NCI-H1694 treated with DMSO at 0.1 percent for 48 hours (cell line): ENCODE measurements at regions not wholly inside any gene's neighbourhood (a gene's known extent, or its start where the extent isn't known, plus 50 kb on each side); places are given as distances from the start of the nearest gene placed in this dataset.

ENCODE experiments used
- DNase-seq: peaks from one replicate; lab custom pipeline; 2025; lab: John Stamatoyannopoulos, UW

DNA sequence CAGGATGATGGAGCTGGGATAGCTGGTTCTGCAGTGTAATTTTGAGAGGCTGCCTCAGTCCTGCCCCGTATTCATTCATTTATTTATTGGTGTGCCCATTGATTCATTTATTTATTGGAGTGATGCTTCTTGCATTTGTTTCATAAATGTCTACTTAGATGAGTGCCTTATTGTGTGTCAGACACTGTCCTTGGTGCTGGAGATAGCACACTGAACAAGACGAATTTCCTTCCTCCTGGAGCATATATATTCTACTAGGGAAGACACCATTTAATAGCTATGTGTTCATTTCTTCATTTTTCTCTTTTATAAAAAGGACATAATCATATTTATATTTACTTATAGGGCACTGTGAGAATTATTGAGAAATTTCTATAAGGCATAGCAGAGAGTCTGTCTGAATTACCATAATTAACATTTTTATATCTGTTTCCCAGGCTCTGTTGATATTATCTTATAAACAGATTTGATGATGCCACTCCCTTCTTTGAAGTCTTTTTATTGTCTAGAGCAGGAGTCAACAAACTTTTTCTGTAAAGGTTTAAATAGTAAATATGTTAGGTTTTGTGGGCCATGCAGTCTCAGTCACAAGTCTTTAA, 433.9 kb upstream of the ZNF608 start:
- no peak for DNase-seq

DNA sequence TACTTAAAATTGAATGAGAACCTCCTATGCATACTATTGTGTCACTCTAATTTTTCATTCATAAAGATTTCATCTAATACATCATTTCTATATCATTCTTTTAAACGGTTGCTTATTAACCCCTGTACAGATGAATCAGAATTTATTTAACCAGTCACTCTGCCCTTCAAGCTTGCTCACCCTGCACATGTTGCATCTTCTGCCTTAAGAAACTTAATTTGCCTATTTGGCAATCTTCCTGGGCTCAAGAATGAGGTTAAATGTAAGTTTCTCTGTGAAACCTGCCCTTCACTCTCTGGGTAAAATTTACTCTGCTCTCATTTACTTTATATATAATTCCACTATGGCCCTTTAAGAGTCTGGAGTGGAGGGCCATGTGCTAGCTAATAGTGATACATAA, 434.7 kb upstream of the ZNF608 start:
- no peak for DNase-seq

DNA sequence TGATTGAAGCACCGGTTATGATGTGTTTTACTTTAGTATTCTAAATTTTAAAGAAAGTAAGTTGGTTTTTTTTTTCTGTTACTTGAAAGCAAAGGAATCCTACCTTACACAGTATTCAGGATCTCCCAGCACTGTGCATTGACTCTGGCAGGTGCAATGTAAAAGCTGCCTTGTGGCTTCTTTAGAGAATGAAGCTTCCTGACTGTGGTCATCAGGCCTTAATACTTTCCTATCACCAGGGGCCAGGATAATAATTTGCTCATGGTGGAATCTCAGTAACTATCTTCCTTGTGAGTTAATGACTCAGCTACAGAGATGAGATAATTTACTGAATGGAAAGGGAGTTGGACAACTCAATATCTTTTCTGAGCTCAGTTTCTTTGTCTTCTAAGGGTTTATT, 435.5 kb upstream of the ZNF608 start:
- DNase-seq = no peak

DNA sequence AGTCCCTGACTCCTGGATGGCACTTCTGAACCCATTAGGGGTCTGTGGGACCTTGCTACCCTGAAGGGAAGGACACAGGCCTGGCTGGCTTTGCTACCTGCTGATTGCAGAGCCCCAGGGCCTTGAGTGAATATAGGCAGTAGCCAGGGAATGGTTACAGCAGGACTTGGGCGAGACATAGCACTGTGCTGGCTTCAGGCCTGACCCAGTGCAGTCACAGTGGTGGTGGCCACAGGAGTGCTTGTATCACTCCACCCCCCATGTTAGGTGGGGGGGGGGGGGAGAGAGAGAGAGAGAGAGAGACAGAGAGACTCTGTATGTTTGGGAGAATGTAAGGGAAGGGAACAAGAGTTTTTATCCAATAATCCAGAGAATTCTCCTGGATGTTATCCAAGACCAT, 439.3 kb upstream of the ZNF608 start:
- DNase-seq = no peak

- no peak for DNase-seq
These were observed 440.5 kb upstream of the ZNF608 start for GRCh38 chr5:125186911-125187375.

DNA sequence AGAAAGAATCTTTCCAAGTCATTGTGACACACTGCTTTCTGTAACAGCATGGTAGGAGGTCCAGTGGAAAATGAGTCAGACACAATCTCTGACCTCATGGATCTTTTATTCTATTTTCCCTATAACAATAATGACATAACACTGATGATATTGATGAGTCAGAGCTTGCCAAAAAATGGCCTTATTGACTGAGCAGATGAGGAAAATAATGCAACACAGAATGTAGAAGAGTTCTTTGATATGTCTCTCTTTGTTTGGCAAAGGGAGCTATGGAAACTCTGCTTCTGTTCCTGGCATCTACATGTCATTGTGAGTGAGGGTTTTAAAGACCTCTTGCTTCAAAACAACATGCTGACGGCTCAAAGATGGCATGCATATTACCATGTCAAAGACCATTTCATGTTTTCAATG, 443.1 kb upstream of the ZNF608 start:
- DNase-seq = no peak

DNA sequence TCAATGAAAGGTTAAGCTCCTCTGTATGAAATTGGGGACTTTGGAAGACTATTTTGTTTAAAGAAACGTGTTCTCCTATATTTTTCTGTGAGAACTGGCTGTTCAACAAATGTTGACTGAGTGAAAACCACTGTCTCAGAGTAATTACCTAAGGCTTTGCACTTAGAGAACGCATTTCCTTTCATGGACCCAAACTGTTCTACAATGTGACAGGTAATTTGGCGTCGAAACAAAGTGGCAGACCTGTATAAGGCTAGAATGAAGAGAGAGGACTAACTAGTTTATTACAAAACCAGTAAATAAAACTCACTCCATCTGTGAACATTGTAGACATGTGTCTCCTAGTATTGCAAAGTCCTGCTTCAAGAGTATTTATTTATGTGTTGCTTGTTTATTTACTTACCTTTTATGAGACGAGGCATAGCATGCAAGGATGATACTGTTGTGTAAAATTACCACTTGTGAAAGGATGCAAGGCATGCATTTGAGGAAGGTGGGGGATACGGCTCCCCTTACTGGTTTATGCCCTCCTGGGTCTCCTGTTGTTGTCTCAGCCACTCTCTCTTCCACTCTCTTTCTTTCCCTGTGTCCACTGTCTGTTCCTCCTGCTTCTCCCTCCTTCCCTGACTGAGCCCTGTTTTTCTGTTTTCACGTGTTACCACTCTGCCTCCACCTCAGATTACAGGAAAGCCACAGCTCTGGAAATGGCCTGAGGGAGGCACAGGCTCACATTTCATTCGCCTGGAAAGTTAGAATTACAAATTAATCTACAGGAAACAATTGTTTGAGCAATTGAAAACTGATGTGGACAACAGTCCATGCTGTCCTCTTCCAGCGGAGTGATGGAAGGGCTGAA, 444.0 kb upstream of the ZNF608 start:
- no peak for DNase-seq

GRCh38 chr5:125194883-125195282, 448.4 kb upstream of the ZNF608 start:
- DNase-seq = no peak

DNA sequence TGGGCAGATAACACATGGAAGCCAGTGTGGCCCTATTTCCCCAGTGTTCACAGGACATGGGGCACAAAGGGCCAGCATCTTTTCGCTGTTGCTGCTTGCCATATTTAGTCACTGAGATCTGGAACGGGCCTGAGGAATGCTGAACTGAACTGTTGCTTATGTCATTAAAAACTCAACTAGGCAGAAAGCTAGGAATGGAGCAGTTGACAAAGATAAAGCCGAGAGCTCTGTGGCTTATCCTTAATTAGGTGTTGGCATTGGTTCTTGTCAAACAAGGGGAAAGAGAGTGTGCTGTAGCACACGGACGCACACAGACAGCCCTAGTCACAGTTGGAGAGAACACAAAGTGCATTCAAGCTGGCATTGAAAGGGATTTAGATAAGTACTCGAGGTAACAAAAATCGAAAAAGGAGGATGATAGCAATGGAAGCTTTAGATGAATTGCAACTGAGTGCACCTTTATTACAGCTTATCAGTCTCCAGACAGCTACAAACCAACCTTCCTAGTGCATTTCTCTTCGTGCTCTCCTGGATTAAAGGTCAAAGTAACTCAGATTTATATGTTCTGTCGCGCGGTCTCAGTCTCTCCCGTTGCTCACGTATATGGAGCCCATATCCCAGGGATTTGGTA, 450.2 kb upstream of the ZNF608 start:
- DNase-seq = peak; percentile 76

- DNase-seq = peak; percentile 65
These were observed 450.9 kb upstream of the ZNF608 start for GRCh38 chr5:125197321-125197720.

DNA sequence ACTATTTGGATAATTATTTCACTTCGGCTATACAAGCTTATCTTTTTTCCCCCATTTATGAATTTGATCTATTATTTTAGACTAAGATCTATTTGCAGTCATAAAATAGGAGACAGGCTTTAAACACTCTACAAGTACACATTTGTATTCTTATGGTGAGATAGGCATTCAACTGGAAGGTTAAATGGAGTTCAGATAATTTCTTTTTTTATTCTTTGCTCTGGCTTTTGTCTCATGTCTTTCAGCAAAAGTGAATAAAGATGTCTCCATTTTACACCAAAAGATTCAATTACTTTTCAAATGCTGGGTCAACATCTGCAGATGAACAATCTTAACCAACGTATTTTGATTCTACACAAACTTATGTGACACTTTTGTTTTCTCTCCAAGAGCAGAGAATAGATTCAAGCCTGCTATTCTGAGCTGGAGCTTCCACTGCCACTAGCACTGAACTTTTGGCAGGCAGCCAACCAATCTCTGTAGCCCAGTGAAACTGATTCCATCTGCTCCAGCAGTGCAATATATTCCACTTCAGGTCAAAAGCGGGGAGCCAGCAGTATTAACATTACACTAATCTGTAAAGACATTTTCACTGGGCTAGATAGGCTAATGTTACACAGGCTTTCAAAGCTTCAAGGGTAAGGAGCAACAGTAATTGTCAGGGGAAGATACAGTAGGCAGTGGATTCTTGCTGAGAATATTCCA, 452.0 kb upstream of the ZNF608 start:
- peak; percentile 97 for DNase-seq

GRCh38 chr5:125199373-125199772, 452.9 kb upstream of the ZNF608 start:
- no peak for DNase-seq

GRCh38 chr5:125199968-125200865, 453.8 kb upstream of the ZNF608 start:
- DNase-seq = peak; percentile 53

- peak; percentile 48 for DNase-seq
These were observed 454.5 kb upstream of the ZNF608 start for GRCh38 chr5:125200866-125201373.

DNA sequence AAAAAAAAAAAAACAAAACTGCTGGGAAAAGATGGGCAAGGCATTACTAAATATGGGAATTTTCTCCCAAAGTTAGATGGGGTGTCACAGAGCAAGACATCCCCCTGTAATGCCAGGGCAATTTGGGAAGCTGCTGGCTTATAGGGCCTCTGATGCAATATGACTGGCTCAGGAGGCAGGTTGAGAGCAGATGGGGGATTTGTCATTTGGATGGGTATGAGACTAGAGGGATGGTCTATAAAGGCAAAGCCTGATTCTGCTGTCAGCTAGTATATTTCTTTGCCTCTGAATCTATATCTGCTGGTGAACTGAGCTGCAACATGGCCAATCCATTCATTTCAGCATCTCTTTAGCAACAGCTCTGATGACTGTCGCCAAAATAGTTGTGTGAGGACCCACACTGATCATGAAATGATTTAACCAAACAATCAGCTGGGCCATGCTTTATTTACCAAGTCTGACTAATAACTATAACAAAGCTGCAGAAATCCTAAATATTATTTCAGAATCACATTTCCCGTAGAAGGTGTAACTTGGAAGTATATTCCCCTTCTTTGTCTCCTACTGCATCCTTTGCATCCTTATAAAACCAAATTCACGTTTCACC, 455.1 kb upstream of the ZNF608 start:
- DNase-seq = peak; percentile 86

DNA sequence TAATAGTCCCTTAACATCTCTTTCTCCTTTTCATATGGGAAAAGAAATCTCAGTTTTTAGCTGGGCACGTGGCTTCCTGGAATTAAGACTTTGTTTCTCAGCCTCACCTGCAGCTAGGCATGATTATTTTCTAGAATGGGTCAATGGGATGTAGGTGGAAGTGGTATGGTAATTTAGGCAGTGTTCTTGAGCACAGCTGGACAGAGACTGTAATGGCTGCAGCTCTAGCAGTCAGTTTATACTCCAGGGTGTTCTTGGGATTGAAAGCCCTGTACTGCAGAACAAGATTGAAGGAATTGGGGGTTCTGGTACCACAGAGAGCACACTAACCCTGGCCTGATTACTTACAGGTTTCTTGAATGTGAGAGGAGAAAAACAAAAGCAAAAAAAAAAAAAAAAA, 455.9 kb upstream of the ZNF608 start:
- DNase-seq = no peak

GRCh38 chr5:125202871-125203438, 456.5 kb upstream of the ZNF608 start:
- no peak for DNase-seq

DNA sequence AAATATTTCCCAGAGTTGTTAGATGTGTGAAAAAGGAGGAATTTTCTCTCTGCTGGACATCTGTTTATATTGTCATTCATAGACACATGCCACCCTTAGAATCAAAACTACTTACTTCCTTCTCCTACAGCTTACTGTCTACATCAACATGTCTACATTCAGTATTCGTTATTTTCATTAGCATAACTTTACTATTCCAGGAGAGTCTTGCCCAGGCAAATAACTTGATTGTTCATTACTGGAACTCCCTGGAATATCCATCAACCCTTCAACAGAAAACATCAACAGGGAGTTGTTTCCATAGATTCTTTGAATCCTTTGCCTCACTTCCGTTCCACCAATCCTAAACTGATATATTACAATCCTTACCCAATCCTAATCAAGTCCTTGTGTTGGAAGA, 457.5 kb upstream of the ZNF608 start:
- DNase-seq = no peak

GRCh38 chr5:125205601-125206225, 459.3 kb upstream of the ZNF608 start:
- DNase-seq = no peak

DNA sequence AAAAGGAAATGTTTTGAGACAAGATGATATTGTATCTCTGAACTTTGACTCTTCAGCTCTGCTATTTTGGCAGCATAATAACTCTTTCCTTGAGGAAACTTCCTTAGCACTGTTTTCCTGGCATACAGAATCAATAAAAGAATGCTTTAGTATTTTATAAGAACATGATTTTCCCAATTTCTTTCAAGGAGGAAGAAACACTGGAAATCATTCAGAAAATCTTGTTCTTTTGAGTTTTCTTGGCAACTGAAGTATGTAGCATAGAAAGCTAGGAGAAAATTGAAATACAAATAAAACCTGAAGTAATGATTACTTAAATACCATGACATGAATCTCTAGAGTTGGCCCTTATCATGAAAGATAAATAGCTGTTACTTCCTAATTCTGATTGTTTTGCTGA, 461.4 kb upstream of the ZNF608 start:
- DNase-seq = no peak
